GM23338 (cell line): ENCODE measurements at regions not wholly inside any gene's neighbourhood (a gene's known extent, or its start where the extent isn't known, plus 50 kb on each side); places are given as distances from the start of the nearest gene placed in this dataset.

Source experiments
- CTCF ChIP-seq, 2 experiments: fragments of 200-600 bp in 1 of 2; sonication (generic) in 1 of 2; conservative IDR thresholded peaks; 2 replicates each; pipeline versions ENCODE4 v1.5.1 to v1.6.1; 2016 to 2017; ENCODE audit warnings: antibody characterized with exemption in 2 of 2, low read depth in 2 of 2, mild to moderate bottlenecking in 2 of 2, moderate library complexity in 1 of 2
- ETS1 ChIP-seq: IDR thresholded peaks from 2 replicates; pipeline ENCODE4 v1.6.1; 2016; ENCODE audit warnings: antibody characterized with exemption
- STAT1 ChIP-seq: IDR thresholded peaks from one replicate; pipeline ENCODE4 v1.6.1; 2016; ENCODE audit warnings: antibody characterized with exemption; ENCODE audit not compliant: unreplicated experiment

- TF ChIP-seq CTCF (conservative IDR thresholded peaks at IDR 0.05; ENCODE audit: low read depth in 2 of 2) (no peak), STAT1 (no peak), ETS1 (no peak)
Measured at GRCh38 chr10:16105082-16105481, 244.8 kb upstream of the MINDY3 start.
